ENCODE measurements at regions not wholly inside any gene's neighbourhood (a gene's known extent, or its start where the extent isn't known, plus 50 kb on each side); places are given as distances from the start of the nearest gene placed in this dataset.

DNA sequence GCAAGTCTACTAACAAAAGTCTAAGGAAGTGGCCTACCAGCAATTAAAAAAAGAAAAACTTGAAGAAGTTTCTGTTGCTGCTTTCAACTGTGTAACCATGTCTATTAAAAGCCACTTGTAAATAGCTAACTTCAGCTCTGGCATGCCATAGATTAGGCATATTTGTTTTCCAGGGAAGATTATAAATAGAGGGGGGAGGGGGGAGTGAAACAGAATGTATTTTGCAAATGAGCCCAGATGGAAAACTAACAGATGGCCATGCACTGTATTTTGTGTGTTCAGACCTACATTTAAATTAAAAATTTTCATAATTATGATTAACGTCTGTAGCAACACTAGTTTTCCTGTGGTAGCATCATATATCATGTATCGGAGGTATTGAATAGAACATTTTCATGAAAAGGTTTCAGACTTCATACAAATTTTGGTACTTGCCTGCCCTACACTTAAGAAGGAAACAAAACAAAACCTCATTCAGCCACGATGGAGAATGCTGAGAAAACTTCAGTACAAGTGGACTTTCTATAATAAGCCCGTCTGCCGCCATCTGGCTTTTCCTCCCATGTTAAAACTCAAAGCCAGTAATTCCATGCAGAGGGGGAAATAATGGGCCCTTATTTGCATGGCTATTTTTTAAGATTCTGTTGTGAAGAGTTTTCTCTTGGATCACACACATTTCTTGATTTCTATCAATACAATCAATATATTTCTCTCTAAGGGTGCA, 220.4 kb upstream of the SMARCA2 start:
- WGBS: 84% methylated on average over 5 of the region's 5 CpGs
- Histone ChIP-seq H3K27ac (ENCODE audit: low read depth in 1 of 2, low read length in 2 of 2) (no peak overlapping the region), H3K9me3 (ENCODE audit: control insufficient read depth in 4 of 4, low read length in 3 of 4) (no peaks in the 10 kb centered on the region), H3K36me3 (ENCODE audit: control insufficient read depth in 4 of 4, insufficient read depth in 3 of 4, low read depth in 1 of 4, low read length in 3 of 4) (no peaks in the 10 kb centered on the region), H3K27me3 (ENCODE audit: control insufficient read depth in 4 of 4, insufficient read depth in 4 of 4, low read length in 3 of 4) (peaks cover 0 to 11% (median 0%) of the 10 kb centered on the region in 4 donors), H3K4me1 (ENCODE audit: control insufficient read depth in 4 of 4, insufficient read depth in 4 of 4, low read length in 3 of 4) (no peaks in the 10 kb centered on the region), H3K9ac (ENCODE audit: low read depth in 1 of 2, low read length in 2 of 2) (no peak overlapping the region), H3K4me3 (ENCODE audit: low read depth in 1 of 3, low read length in 3 of 3) (no peak overlapping the region)
- TF ChIP-seq GABPA (IDR thresholded peaks at IDR 0.05 in 1 of 2, conservative IDR thresholded peaks at IDR 0.05 in 1 of 2): no peak
- TF ChIP-seq, protein P1, sequence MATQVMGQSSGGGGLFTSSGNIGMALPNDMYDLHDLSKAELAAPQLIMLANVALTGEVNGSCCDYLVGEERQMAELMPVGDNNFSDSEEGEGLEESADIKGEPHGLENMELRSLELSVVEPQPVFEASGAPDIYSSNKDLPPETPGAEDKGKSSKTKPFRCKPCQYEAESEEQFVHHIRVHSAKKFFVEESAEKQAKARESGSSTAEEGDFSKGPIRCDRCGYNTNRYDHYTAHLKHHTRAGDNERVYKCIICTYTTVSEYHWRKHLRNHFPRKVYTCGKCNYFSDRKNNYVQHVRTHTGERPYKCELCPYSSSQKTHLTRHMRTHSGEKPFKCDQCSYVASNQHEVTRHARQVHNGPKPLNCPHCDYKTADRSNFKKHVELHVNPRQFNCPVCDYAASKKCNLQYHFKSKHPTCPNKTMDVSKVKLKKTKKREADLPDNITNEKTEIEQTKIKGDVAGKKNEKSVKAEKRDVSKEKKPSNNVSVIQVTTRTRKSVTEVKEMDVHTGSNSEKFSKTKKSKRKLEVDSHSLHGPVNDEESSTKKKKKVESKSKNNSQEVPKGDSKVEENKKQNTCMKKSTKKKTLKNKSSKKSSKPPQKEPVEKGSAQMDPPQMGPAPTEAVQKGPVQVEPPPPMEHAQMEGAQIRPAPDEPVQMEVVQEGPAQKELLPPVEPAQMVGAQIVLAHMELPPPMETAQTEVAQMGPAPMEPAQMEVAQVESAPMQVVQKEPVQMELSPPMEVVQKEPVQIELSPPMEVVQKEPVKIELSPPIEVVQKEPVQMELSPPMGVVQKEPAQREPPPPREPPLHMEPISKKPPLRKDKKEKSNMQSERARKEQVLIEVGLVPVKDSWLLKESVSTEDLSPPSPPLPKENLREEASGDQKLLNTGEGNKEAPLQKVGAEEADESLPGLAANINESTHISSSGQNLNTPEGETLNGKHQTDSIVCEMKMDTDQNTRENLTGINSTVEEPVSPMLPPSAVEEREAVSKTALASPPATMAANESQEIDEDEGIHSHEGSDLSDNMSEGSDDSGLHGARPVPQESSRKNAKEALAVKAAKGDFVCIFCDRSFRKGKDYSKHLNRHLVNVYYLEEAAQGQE (IDR thresholded peaks at IDR 0.05): no peak
- TF ChIP-seq HNF4A (conservative IDR thresholded peaks at IDR 0.05): no peak
- no peak for TF ChIP-seq FOXA1 (IDR thresholded peaks at IDR 0.05)
- no peak for TF ChIP-seq SP1 (IDR thresholded peaks at IDR 0.05)
- no peak for TF ChIP-seq RAD21 (IDR thresholded peaks at IDR 0.05)
- TF ChIP-seq EGR1 (IDR thresholded peaks at IDR 0.05; ENCODE audit: low read depth in 2 of 2): no peak
- no peak for TF ChIP-seq NR2F2 (IDR thresholded peaks at IDR 0.05)
- no peak for TF ChIP-seq RXRA (IDR thresholded peaks at IDR 0.05)
- no peak for TF ChIP-seq TAF1 (conservative IDR thresholded peaks at IDR 0.05)
- TF ChIP-seq, protein P2, sequence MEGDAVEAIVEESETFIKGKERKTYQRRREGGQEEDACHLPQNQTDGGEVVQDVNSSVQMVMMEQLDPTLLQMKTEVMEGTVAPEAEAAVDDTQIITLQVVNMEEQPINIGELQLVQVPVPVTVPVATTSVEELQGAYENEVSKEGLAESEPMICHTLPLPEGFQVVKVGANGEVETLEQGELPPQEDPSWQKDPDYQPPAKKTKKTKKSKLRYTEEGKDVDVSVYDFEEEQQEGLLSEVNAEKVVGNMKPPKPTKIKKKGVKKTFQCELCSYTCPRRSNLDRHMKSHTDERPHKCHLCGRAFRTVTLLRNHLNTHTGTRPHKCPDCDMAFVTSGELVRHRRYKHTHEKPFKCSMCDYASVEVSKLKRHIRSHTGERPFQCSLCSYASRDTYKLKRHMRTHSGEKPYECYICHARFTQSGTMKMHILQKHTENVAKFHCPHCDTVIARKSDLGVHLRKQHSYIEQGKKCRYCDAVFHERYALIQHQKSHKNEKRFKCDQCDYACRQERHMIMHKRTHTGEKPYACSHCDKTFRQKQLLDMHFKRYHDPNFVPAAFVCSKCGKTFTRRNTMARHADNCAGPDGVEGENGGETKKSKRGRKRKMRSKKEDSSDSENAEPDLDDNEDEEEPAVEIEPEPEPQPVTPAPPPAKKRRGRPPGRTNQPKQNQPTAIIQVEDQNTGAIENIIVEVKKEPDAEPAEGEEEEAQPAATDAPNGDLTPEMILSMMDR (IDR thresholded peaks at IDR 0.05; ENCODE audit: low read depth, low read length, missing input control): no peak
- TF ChIP-seq, protein P3, sequence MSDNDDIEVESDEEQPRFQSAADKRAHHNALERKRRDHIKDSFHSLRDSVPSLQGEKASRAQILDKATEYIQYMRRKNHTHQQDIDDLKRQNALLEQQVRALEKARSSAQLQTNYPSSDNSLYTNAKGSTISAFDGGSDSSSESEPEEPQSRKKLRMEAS (IDR thresholded peaks at IDR 0.05): no peak
- no peak for TF ChIP-seq YY1 (IDR thresholded peaks at IDR 0.05)
- no peak for TF ChIP-seq JUND (IDR thresholded peaks at IDR 0.05)
- no peak for TF ChIP-seq FOXA2 (IDR thresholded peaks at IDR 0.05)
- TF ChIP-seq, protein P4, sequence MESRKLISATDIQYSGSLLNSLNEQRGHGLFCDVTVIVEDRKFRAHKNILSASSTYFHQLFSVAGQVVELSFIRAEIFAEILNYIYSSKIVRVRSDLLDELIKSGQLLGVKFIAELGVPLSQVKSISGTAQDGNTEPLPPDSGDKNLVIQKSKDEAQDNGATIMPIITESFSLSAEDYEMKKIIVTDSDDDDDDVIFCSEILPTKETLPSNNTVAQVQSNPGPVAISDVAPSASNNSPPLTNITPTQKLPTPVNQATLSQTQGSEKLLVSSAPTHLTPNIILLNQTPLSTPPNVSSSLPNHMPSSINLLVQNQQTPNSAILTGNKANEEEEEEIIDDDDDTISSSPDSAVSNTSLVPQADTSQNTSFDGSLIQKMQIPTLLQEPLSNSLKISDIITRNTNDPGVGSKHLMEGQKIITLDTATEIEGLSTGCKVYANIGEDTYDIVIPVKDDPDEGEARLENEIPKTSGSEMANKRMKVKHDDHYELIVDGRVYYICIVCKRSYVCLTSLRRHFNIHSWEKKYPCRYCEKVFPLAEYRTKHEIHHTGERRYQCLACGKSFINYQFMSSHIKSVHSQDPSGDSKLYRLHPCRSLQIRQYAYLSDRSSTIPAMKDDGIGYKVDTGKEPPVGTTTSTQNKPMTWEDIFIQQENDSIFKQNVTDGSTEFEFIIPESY (IDR thresholded peaks at IDR 0.05): no peak
- TF ChIP-seq, protein P5, sequence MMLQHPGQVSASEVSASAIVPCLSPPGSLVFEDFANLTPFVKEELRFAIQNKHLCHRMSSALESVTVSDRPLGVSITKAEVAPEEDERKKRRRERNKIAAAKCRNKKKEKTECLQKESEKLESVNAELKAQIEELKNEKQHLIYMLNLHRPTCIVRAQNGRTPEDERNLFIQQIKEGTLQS (IDR thresholded peaks at IDR 0.05): no peak
- TF ChIP-seq HNF4G (IDR thresholded peaks at IDR 0.05): no peak
- no peak for DNase-seq (ENCODE audit: low spot score)

All from liver (tissue), 8 donors.